ENCODE measurements at regions not wholly inside any gene's neighbourhood (a gene's known extent, or its start where the extent isn't known, plus 50 kb on each side); places are given as distances from the start of the nearest gene placed in this dataset.

- DNase-seq (ENCODE audit: extremely low spot score, unreplicated experiment): no peak
- Mint-ChIP-seq H3K4me1 (ENCODE audit: unreplicated experiment) (no peaks in the 10 kb centered on the region), H3K9me3 (no peaks in the 10 kb centered on the region)
Measured at GRCh38 chr11:107268977-107269376, 188.6 kb downstream of the CWF19L2 start.

DNA sequence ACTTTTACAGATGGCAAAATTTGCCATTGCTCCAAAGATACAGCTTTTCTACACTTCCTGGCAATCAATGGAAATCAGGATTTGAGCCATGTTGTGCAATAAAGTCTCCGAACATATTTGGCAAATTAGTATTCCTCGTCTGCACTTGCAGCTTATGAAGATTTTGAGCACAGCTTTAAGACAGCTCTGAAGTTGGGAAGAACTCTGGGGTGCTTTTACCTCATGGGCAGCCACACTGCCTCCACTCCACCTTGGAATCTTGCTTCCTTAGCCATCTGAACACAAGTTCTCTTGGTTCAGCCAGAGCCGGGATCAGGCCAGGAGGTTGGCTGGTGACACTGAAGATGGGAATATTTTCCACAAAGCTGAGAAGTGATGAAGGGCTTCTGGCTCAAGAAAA lies 191.2 kb downstream of the CWF19L2 start:
- Mint-ChIP-seq H3K27ac (no peak overlapping the region), H3K4me1 (ENCODE audit: unreplicated experiment) (no peaks in the 10 kb centered on the region), H3K4me3 (no peak overlapping the region), H3K9me3 (no peaks in the 10 kb centered on the region), H3K27me3 (peaks cover 8% of the 10 kb centered on the region), H3K36me3 (no peaks in the 10 kb centered on the region)
- no peak for TF ChIP-seq CTCF (conservative IDR thresholded peaks at IDR 0.05)
- DNase-seq (ENCODE audit: extremely low spot score, unreplicated experiment): no peak

More at GRCh38 chr11:107268977-107269376, 188.6 kb downstream of the CWF19L2 start:
- no peak for TF ChIP-seq CTCF (conservative IDR thresholded peaks at IDR 0.05)
- Mint-ChIP-seq H3K4me3 (no peak overlapping the region), H3K27me3 (no peaks in the 10 kb centered on the region), H3K36me3 (no peaks in the 10 kb centered on the region), H3K27ac (no peak overlapping the region)

DNA sequence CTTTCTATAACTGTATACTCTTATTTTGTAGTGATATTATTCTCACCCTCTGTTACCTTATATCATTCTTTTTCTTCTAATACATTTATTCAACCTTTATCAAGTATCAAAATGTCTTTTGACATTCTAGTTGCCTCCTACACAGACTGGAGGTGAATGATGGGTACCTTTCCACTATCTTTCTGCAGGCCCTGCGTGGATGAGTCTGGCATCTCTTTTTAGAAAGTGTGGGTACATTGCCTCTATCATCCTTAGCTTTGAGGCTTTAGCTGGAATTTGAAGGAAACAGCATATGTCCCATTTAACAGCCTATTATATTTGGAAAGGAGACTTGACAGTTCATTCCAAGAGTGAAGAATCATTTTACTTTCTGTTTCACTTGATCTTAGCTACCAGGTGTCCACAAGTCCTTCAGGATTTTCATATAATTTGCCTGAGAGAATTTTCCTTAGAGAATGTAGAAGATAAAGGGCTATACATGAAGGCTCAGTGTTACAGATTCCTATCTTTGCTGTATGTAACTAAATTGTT lies 192.0 kb downstream of the CWF19L2 start:
- H3K9me3 Mint-ChIP-seq: no peaks in the 10 kb centered on the region
- H3K27me3 Mint-ChIP-seq: peaks cover 8% of the 10 kb centered on the region
- no peak overlapping the region for H3K4me3 Mint-ChIP-seq
- TF ChIP-seq CTCF (conservative IDR thresholded peaks at IDR 0.05): no peak
- no peak for DNase-seq (ENCODE audit: extremely low spot score, unreplicated experiment)
- no peaks in the 10 kb centered on the region for H3K4me1 Mint-ChIP-seq (ENCODE audit: unreplicated experiment)
- no peak overlapping the region for H3K27ac Mint-ChIP-seq
- no peaks in the 10 kb centered on the region for H3K36me3 Mint-ChIP-seq

GRCh38 chr11:107263844-107264563 lies 193.6 kb downstream of the CWF19L2 start:
- Mint-ChIP-seq H3K27me3 (peaks cover 15% of the 10 kb centered on the region), H3K9me3 (no peaks in the 10 kb centered on the region), H3K36me3 (no peaks in the 10 kb centered on the region), H3K4me1 (ENCODE audit: unreplicated experiment) (no peaks in the 10 kb centered on the region), H3K27ac (no peak overlapping the region), H3K4me3 (no peak overlapping the region)
- no peak for DNase-seq (ENCODE audit: extremely low spot score, unreplicated experiment)
- TF ChIP-seq CTCF (conservative IDR thresholded peaks at IDR 0.05): no peak

DNA sequence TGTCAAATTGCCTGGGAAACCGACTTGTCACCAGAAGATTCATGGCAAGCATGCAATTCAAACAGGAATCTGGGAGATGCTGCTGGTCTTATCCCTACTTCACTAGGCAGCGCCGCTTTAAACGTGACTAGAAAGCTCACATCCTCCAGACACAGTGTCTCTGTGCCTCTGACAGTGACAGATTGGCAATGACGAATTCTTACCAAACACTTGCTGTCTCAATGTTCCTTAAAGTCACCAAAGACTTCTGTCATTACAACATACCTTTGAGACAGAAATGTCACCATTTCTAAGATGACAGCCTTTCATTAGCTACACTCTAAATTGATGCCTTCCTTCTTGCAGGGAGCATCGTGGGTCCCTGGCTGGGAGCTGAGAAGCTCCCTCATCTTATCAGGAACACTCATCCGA lies 197.8 kb downstream of the CWF19L2 start:
- no peaks in the 10 kb centered on the region for H3K36me3 Mint-ChIP-seq
- TF ChIP-seq CTCF (conservative IDR thresholded peaks at IDR 0.05): no peak
- peaks cover 15% of the 10 kb centered on the region for H3K27me3 Mint-ChIP-seq
- no peak overlapping the region for H3K27ac Mint-ChIP-seq
- H3K9me3 Mint-ChIP-seq: no peaks in the 10 kb centered on the region
- H3K4me1 Mint-ChIP-seq (ENCODE audit: unreplicated experiment): no peaks in the 10 kb centered on the region
- no peak for DNase-seq (ENCODE audit: extremely low spot score, unreplicated experiment)
- H3K4me3 Mint-ChIP-seq: no peak overlapping the region
